ENCODE measurements at regions not wholly inside any gene's neighbourhood (a gene's known extent, or its start where the extent isn't known, plus 50 kb on each side); places are given as distances from the start of the nearest gene placed in this dataset.

DNA sequence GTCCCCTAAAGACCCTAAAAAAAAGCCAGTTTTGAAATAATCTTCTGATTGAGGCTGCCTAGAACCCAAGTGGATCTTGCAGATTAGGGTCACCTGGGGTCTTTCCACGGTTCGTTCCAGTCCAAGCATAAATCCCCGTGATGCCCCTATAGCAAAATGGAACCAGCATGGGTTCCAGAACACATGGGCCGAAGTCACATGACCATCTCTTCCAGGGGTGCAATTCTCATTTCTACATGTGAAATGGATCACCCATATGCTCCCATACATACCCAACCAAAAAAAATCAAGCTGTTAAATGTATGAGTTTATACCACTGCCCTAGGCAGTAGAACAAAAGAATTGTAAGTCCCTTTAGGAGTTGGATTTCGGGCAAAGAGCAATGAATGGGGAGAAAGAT, 245.4 kb downstream of the SKIDA1 start:
- no peak for TF ChIP-seq CTCF (IDR thresholded peaks at IDR 0.05)
- TF ChIP-seq ZFX (IDR thresholded peaks at IDR 0.05; ENCODE audit: borderline replicate concordance) = no peak
